RWPE1 (cell line): ENCODE measurements at regions not wholly inside any gene's neighbourhood (a gene's known extent, or its start where the extent isn't known, plus 50 kb on each side); places are given as distances from the start of the nearest gene placed in this dataset.

Experiments
- CTCF ChIA-PET: fragments of 350-600 bp; sonication (Branson Sonifier 250); formaldehyde crosslinking; extraction: SDS; loops from one replicate; lab custom pipeline; 2021; lab: Yijun Ruan, JAX
- POLR2A ChIA-PET: fragments of 400-600 bp; formaldehyde crosslinking; extraction: SDS; loops from one replicate; lab custom pipeline; 2020; ENCODE audit warnings: antibody characterized with exemption; ENCODE audit not compliant: low non-redundant PET; lab: Yijun Ruan, JAX
- DNase-seq: peaks from one replicate; pipeline ENCODE4 v3.0.0; 2012; ENCODE audit warnings: low spot score
- H3K27ac ChIP-seq: fragments of 450-650 bp; 2 replicates; pipeline ENCODE4 v1.5.1; 2017
- TF ChIP-seq, protein P1 (sequence below): fragments of 450-650 bp; conservative IDR thresholded peaks from 2 replicates; pipeline ENCODE4 v1.5.1; 2017; ENCODE audit warnings: low read depth, mild to moderate bottlenecking

DNA sequence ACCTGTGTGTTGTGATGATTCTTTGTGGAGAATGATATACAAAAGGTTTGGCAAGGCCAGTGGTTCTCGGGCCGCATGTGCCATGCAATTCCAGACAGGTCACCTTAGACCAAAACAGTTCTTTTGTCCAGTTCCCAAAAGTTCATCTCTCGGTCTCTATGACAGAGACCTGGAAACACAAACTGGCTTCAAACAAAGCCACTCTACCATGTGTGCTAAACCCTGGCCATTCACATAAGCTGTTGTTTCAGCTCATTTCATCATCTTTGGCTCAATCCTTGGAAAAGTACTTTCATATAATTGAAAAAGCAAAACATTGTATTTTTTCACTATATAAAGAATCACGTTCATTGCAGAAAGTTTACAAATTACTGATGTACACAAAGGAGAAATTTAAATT is 210.5 kb upstream of the SEMA6A start:
- ChIA-PET POLR2A (no interaction called here), CTCF (interaction anchor here (0.6 kb wide), 1 partner anchor 1347 kb away, joined by 4 read pairs; no protein-coding TSS in a partner anchor)
- TF ChIP-seq, protein P1, sequence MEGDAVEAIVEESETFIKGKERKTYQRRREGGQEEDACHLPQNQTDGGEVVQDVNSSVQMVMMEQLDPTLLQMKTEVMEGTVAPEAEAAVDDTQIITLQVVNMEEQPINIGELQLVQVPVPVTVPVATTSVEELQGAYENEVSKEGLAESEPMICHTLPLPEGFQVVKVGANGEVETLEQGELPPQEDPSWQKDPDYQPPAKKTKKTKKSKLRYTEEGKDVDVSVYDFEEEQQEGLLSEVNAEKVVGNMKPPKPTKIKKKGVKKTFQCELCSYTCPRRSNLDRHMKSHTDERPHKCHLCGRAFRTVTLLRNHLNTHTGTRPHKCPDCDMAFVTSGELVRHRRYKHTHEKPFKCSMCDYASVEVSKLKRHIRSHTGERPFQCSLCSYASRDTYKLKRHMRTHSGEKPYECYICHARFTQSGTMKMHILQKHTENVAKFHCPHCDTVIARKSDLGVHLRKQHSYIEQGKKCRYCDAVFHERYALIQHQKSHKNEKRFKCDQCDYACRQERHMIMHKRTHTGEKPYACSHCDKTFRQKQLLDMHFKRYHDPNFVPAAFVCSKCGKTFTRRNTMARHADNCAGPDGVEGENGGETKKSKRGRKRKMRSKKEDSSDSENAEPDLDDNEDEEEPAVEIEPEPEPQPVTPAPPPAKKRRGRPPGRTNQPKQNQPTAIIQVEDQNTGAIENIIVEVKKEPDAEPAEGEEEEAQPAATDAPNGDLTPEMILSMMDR: no peak
- no peak for DNase-seq
- no peak overlapping the region for H3K27ac ChIP-seq

GRCh38 chr5:116779846-116780245 is 205.2 kb upstream of the SEMA6A start:
- CTCF ChIA-PET: no interaction called here

GRCh38 chr5:116778651-116779280 is 204.1 kb upstream of the SEMA6A start:
- no peak for DNase-seq
- POLR2A ChIA-PET: no interaction called here
- H3K27ac ChIP-seq: no peak overlapping the region
- CTCF ChIA-PET: no interaction called here
- TF ChIP-seq, protein P1: no peak

More at GRCh38 chr5:116779846-116780245, 205.2 kb upstream of the SEMA6A start:
- TF ChIP-seq, protein P1: no peak
- no peak overlapping the region for H3K27ac ChIP-seq
- POLR2A ChIA-PET: no interaction called here
- no peak for DNase-seq

DNA sequence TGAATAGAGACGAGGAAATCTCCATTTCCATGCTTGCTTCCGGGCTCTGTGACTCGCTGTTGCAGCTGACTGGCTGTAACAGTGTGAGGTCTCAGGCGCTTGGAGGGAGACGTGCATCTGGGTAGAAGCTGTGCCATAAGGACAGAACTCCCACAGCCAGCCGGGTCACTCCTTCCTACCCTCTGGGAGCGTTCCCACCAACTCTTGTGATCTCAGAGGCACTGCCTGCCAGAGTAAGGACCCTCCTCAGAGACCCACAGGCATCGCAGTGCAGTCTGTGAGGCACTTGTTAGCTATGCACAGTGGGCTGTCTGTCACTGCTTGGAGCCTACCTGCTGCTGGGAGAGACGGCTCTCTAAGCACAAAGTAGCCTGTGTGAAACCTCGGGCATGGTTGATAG is 203.4 kb upstream of the SEMA6A start:
- POLR2A ChIA-PET: interaction anchor here (0.6 kb wide), 1 partner anchor 8 kb away, joined by 3 read pairs; no protein-coding TSS in a partner anchor
- DNase-seq: no peak
- CTCF ChIA-PET: no interaction called here
- H3K27ac ChIP-seq: no peak overlapping the region
- TF ChIP-seq, protein P1: no peak

GRCh38 chr5:116773926-116774325 is 199.3 kb upstream of the SEMA6A start:
- ChIA-PET CTCF (no interaction called here), POLR2A (no interaction called here)
- H3K27ac ChIP-seq: no peak overlapping the region
- TF ChIP-seq, protein P1: no peak
- DNase-seq: no peak

GRCh38 chr5:116772806-116773205 is 198.2 kb upstream of the SEMA6A start:
- H3K27ac ChIP-seq: no peak overlapping the region
- ChIA-PET CTCF (no interaction called here), POLR2A (no interaction called here)
- DNase-seq: no peak
- TF ChIP-seq, protein P1: no peak

- ChIA-PET POLR2A (no interaction called here), CTCF (no interaction called here)
- no peak overlapping the region for H3K27ac ChIP-seq
- TF ChIP-seq, protein P1: no peak
- DNase-seq: no peak
Measured at GRCh38 chr5:116772152-116772501, 197.5 kb upstream of the SEMA6A start.
